Ovary (tissue), 7 donors: ENCODE measurements at regions not wholly inside any gene's neighbourhood (a gene's known extent, or its start where the extent isn't known, plus 50 kb on each side); places are given as distances from the start of the nearest gene placed in this dataset. TPM values are rescaled to one million over a fixed set of nuclear protein-coding genes. Genes with fewer than 3 reads are reported as not detected.

ENCODE experiments used
- DNase-seq, 5 donors: peaks; one replicate each; pipeline ENCODE4 v3.0.0-alpha.2; 2019 to 2020
- H3K27ac ChIP-seq, 2 donors: fragments of 200-600 bp; one replicate each; pipeline versions ENCODE4 v1.5.1 to v1.8.0; 2019 to 2022
- H3K27me3 ChIP-seq: fragments of 200-600 bp; one replicate; pipeline ENCODE4 v1.8.0; 2022
- H3K36me3 ChIP-seq: fragments of 200-600 bp; sonication (generic); one replicate; pipeline ENCODE4 v1.5.1; 2019
- H3K4me1 ChIP-seq: one replicate; pipeline ENCODE4 v1.8.1; 2013; ENCODE audit warnings: mild to moderate bottlenecking, moderate library complexity; ENCODE audit not compliant: insufficient read depth
- H3K4me3 ChIP-seq: fragments of 200-600 bp; sonication (generic); one replicate; pipeline ENCODE4 v1.5.1; 2017
- H3K9me3 ChIP-seq, 2 donors: fragments of 200-600 bp in 1 of 2; sonication (generic) in 1 of 2; one replicate each; pipeline versions ENCODE4 v1.5.1 to v1.8.1; 2013 to 2019; ENCODE audit warnings: mild to moderate bottlenecking in 1 of 2, moderate library complexity in 1 of 2
- EP300 ChIP-seq: sonication (generic); formaldehyde crosslinking; IDR thresholded peaks from one replicate; pipeline ENCODE4 v1.6.1; 2017; ENCODE audit warnings: antibody characterized with exemption
- POLR2A ChIP-seq: fragments of 450-650 bp; IDR thresholded peaks from one replicate; pipeline ENCODE4 v1.6.1; 2017; ENCODE audit warnings: antibody characterized with exemption, mild to moderate bottlenecking, moderate library complexity
- WGBS, 3 donors: extraction: QIAGEN DNeasy Blood & Tissue Kit in 1 of 3; methylation state at CpG; one replicate each; pipeline versions ENCODE4 v1.1.5 to v1.1.7; 2013 to 2017; 5-methylcytosine and 5-hydroxymethylcytosine counted together
- intact Hi-C, 4 donors: fragments of 100-400 bp; cut with DNase I; formaldehyde crosslinking; loops; one replicate each; pipeline versions ENCODE4 v1.11.0 to v1.15.1; 2022 to 2023
- small RNA-seq: library from RNA; depleted of rRNA; stranded (forward); fragments of <200 nt; gene quantifications from one replicate; pipeline ENCODE3, GENCODE V24; 2016
- TF ChIP-seq, protein P1 (sequence below), 3 donors: fragments of 450-650 bp in 2 of 3; fragments of 200-600 bp in 1 of 3; IDR thresholded peaks; one replicate each; pipeline versions ENCODE4 v1.5.1 to v1.8.0; 2016 to 2022; ENCODE audit warnings: antibody characterized with exemption in 3 of 3, mild to moderate bottlenecking in 1 of 3
- donor health status: DM: no; HTN: no; CAD: no; lungs with moderate emphysema.
- donor health status: DM: no; HTN: no; CAD: no.
- donor health status: Bipolar disorder and iron deficiency.
- donor health status: DM: no; HTN: no; CAD: no.
- donor health status: DM: yes; HTN: yes; CAD: no.

DNA sequence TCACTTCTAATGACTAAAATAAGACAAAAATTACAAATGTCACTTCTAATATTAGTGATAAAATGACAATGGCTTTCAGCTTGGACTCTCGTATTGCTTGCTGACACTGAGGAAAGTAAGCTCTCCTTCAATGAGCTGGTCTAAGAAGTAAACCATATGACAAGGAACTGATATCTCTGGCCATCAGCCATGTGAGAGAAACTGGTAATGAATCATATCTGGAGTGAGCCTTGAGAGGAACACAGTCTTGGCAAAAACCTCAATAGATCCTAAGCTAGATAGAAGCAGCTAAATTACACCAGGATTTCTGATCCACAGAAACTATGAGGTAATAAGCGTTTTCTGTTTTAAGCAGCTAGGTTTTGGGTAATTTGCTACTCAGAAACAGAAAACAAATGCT lies 1575.1 kb downstream of the OTOL1 start:
- intact Hi-C loops, result no loop called here
- DNase-seq, result no peak
- 84 to 87% (median 85%) methylated on average over 2 of the region's 2 CpGs for WGBS, 3 donors
- no peaks in the 10 kb centered on the region for H3K36me3 ChIP-seq
- H3K4me1 ChIP-seq, result no peaks in the 10 kb centered on the region
- TF ChIP-seq, protein P1, sequence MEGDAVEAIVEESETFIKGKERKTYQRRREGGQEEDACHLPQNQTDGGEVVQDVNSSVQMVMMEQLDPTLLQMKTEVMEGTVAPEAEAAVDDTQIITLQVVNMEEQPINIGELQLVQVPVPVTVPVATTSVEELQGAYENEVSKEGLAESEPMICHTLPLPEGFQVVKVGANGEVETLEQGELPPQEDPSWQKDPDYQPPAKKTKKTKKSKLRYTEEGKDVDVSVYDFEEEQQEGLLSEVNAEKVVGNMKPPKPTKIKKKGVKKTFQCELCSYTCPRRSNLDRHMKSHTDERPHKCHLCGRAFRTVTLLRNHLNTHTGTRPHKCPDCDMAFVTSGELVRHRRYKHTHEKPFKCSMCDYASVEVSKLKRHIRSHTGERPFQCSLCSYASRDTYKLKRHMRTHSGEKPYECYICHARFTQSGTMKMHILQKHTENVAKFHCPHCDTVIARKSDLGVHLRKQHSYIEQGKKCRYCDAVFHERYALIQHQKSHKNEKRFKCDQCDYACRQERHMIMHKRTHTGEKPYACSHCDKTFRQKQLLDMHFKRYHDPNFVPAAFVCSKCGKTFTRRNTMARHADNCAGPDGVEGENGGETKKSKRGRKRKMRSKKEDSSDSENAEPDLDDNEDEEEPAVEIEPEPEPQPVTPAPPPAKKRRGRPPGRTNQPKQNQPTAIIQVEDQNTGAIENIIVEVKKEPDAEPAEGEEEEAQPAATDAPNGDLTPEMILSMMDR (IDR thresholded peaks at IDR 0.05), result no peak
- no peak for TF ChIP-seq POLR2A
- TF ChIP-seq EP300, result no peak
- no peak overlapping the region for H3K4me3 ChIP-seq
- no peak overlapping the region for H3K27ac ChIP-seq
- H3K27me3 ChIP-seq, result peaks cover 2% of the 10 kb centered on the region
- peaks cover 0 to 4% of the 10 kb centered on the region in 2 donors for H3K9me3 ChIP-seq

Small RNA genes lying in the stretch of these regions (small RNA-seq; reads per million reads assigned to genes)
- not detected for gene AC128716.1
